22Rv1 (cell line): ENCODE measurements at regions not wholly inside any gene's neighbourhood (a gene's known extent, or its start where the extent isn't known, plus 50 kb on each side); places are given as distances from the start of the nearest gene placed in this dataset.

Experiments
- CTCF ChIP-seq: fragments of 450-650 bp; IDR thresholded peaks from 2 replicates; pipeline ENCODE4 v1.5.1; 2017; ENCODE audit warnings: mild to moderate bottlenecking
- ZFX ChIP-seq: fragments of 450-650 bp; IDR thresholded peaks from 2 replicates; pipeline ENCODE4 v1.6.1; 2017; ENCODE audit warnings: antibody characterized with exemption, borderline replicate concordance

- TF ChIP-seq ZFX (no peak), CTCF (no peak)
These were observed 321.7 kb downstream of the SEC16B start for GRCh38 chr1:177648138-177648537.
